ENCODE measurements at regions not wholly inside any gene's neighbourhood (a gene's known extent, or its start where the extent isn't known, plus 50 kb on each side); places are given as distances from the start of the nearest gene placed in this dataset.

GRCh38 chr2:129726216-129726615 is 253.2 kb upstream of the RAB6C start:
- Mint-ChIP-seq H3K4me3 (no peak overlapping the region), H3K27ac (no peak overlapping the region), H3K36me3 (ENCODE audit: low read depth) (no peaks in the 10 kb centered on the region), H3K9me3 (no peaks in the 10 kb centered on the region), H3K4me1 (peaks cover 25% of the 10 kb centered on the region), H3K27me3 (ENCODE audit: low read depth) (peaks cover 41% of the 10 kb centered on the region)
- TF ChIP-seq CTCF (IDR thresholded peaks at IDR 0.05; ENCODE audit: unreplicated experiment in 3 of 3) = no peak

- H3K4me1 Mint-ChIP-seq = peaks cover 23% of the 10 kb centered on the region
- H3K9me3 Mint-ChIP-seq = no peaks in the 10 kb centered on the region
- no peak for TF ChIP-seq CTCF (IDR thresholded peaks at IDR 0.05; ENCODE audit: unreplicated experiment in 3 of 3)
- peaks cover 38% of the 10 kb centered on the region for H3K27me3 Mint-ChIP-seq (ENCODE audit: low read depth)
- no peaks in the 10 kb centered on the region for H3K36me3 Mint-ChIP-seq (ENCODE audit: low read depth)
- H3K27ac Mint-ChIP-seq = no peak overlapping the region
- H3K4me3 Mint-ChIP-seq = no peak overlapping the region
Observed at GRCh38 chr2:129727286-129727685, 252.2 kb upstream of the RAB6C start.

DNA sequence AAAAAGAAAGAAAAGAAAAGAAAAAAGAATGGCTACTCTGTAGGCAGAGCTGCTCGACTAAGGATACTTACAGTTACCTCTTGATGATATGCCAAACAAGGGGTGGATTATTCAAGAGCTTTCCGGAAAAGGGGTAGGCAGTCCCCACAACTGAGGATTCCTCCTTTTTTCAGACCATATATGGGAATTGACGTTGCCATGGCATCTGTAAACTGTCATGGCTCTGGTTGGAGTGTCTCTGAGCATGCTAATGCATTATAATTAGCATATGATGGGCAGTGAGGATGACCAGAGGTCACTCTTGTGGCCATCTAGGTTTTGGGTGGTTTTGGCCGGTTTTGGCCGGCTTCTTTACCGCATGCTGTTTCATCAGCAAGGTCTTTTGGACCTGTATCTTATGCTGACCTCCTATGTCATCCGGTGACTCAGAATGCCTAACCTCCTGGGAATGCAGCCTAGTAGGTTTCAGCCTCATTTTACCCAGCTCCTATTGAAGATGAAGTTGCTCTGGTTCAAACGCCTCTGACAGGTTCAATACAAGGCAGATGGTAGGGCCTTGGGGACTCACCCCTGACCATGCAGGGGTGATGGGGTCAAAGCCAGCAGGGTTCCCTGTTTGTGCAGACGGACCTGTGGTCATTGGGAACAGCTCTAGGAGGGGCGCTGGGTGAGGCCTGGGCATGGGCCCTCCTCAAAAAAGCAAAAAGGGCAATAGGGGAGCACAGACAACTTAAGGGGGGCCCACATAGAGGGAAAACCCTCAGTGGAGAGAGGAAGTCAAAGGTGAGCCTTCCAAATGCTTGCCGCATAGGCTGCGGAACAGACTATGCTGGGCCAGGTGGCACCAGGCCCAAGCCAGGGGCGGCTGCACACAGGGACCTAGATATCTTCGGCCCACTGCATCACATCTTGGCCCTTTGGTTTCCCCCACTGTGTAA is 251.2 kb upstream of the RAB6C start:
- no peak overlapping the region for H3K4me3 Mint-ChIP-seq
- peaks cover 28% of the 10 kb centered on the region for H3K27me3 Mint-ChIP-seq (ENCODE audit: low read depth)
- H3K4me1 Mint-ChIP-seq = peaks cover 23% of the 10 kb centered on the region
- no peak for TF ChIP-seq CTCF (IDR thresholded peaks at IDR 0.05; ENCODE audit: unreplicated experiment in 3 of 3)
- no peaks in the 10 kb centered on the region for H3K36me3 Mint-ChIP-seq (ENCODE audit: low read depth)
- no peak overlapping the region for H3K27ac Mint-ChIP-seq
- no peaks in the 10 kb centered on the region for H3K9me3 Mint-ChIP-seq

GRCh38 chr2:129729011-129729410 is 250.5 kb upstream of the RAB6C start:
- H3K36me3 Mint-ChIP-seq (ENCODE audit: low read depth) = no peaks in the 10 kb centered on the region
- TF ChIP-seq CTCF (IDR thresholded peaks at IDR 0.05; ENCODE audit: unreplicated experiment in 3 of 3) = no peak
- H3K27me3 Mint-ChIP-seq (ENCODE audit: low read depth) = peaks cover 28% of the 10 kb centered on the region
- H3K27ac Mint-ChIP-seq = no peak overlapping the region
- H3K9me3 Mint-ChIP-seq = no peaks in the 10 kb centered on the region
- H3K4me1 Mint-ChIP-seq = peaks cover 23% of the 10 kb centered on the region
- H3K4me3 Mint-ChIP-seq = no peak overlapping the region

DNA sequence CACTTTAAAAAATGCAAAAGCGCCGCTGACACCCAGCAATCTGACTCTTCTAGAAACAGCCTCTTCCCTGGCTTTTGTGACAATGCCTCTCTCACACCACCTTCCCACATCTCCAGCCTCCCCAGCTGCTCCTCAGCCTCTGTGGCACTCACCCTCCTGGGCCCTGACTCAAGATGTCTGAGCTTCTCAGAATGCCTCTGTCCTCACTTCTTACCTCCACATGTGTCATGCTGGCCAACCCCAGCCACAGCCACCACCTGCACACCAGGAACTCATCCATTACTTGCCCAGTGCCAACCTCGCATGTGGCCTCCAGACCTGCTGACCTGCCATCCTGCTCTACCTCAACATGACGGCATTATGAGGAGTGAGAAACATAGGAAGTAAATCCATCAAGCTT is 249.8 kb upstream of the RAB6C start:
- H3K4me3 Mint-ChIP-seq = no peak overlapping the region
- no peak overlapping the region for H3K27ac Mint-ChIP-seq
- no peak for TF ChIP-seq CTCF (IDR thresholded peaks at IDR 0.05; ENCODE audit: unreplicated experiment in 3 of 3)
- H3K4me1 Mint-ChIP-seq = peaks cover 22% of the 10 kb centered on the region
- no peaks in the 10 kb centered on the region for H3K36me3 Mint-ChIP-seq (ENCODE audit: low read depth)
- no peaks in the 10 kb centered on the region for H3K9me3 Mint-ChIP-seq
- peaks cover 27% of the 10 kb centered on the region for H3K27me3 Mint-ChIP-seq (ENCODE audit: low read depth)

GRCh38 chr2:129730979-129731378 is 248.5 kb upstream of the RAB6C start:
- peaks cover 13% of the 10 kb centered on the region for H3K27me3 Mint-ChIP-seq (ENCODE audit: low read depth)
- no peak for TF ChIP-seq CTCF (IDR thresholded peaks at IDR 0.05; ENCODE audit: unreplicated experiment in 3 of 3)

More at GRCh38 chr2:129730979-129731378, 248.5 kb upstream of the RAB6C start:
- H3K4me3 Mint-ChIP-seq = no peak overlapping the region
- H3K36me3 Mint-ChIP-seq (ENCODE audit: low read depth) = no peaks in the 10 kb centered on the region
- no peak overlapping the region for H3K27ac Mint-ChIP-seq
- peaks cover 13% of the 10 kb centered on the region for H3K4me1 Mint-ChIP-seq
- H3K9me3 Mint-ChIP-seq = no peaks in the 10 kb centered on the region

All from nephron (organoid).